Upper lobe of left lung (tissue), 4 donors: ENCODE measurements at regions not wholly inside any gene's neighbourhood (a gene's known extent, or its start where the extent isn't known, plus 50 kb on each side); places are given as distances from the start of the nearest gene placed in this dataset.

Experiments used
- CTCF ChIP-seq, 6 experiments: fragments of 450-650 bp in 4 of 6; fragments of 200-600 bp in 2 of 6; sonication (generic) in 2 of 6; IDR thresholded peaks; one replicate each; pipeline ENCODE4 v1.5.1; 2016 to 2019; ENCODE audit warnings: antibody characterized with exemption in 6 of 6
- EP300 ChIP-seq, 4 donors: sonication (generic); formaldehyde crosslinking; IDR thresholded peaks; one replicate each; pipeline ENCODE4 v1.5.1; 2017; ENCODE audit warnings: antibody characterized with exemption in 4 of 4, control low read depth in 2 of 4
- POLR2A ChIP-seq, 4 donors: fragments of 450-650 bp; IDR thresholded peaks; one replicate each; pipeline ENCODE4 v1.5.1; 2016 to 2017; ENCODE audit warnings: antibody characterized with exemption in 4 of 4, mild to moderate bottlenecking in 2 of 4
- POLR2AphosphoS5 ChIP-seq, 2 donors: sonication (generic); formaldehyde crosslinking; IDR thresholded peaks; one replicate each; pipeline ENCODE4 v1.5.1; 2017; ENCODE audit warnings: antibody characterized with exemption in 2 of 2

DNA sequence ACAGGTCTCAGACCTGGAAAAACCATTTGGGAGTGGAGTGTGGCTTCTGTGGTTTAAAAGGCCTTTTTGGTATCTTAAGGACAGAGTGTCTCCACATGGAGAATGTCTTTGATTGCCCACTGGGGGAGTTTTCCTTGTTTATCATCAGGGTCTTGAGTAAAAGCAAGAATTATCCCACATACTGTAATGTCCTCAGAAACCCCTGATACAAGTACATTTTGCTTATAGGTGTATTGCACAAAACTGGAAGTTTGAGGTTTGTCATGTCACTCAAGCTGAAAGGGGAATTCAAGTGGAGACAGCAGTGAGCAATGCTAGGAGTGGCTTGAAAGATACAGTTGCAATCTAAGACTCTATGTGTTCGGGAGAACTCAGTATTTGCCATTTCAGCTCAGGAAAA, 62.7 kb upstream of the GRAMD2B start:
- TF ChIP-seq CTCF (IDR thresholded peaks at IDR 0.05) (no peak), EP300 (IDR thresholded peaks at IDR 0.05) (no peak), POLR2A (IDR thresholded peaks at IDR 0.05) (no peak), POLR2AphosphoS5 (IDR thresholded peaks at IDR 0.05) (no peak)
